GM21723 (cell line): ENCODE measurements at regions not wholly inside any gene's neighbourhood (a gene's known extent, or its start where the extent isn't known, plus 50 kb on each side); places are given as distances from the start of the nearest gene placed in this dataset.

Source experiments
- ATAC-seq: cut with Tn5 transposase; IDR thresholded peaks from one replicate; pipeline ENCODE4 v1.9.1; 2021; ENCODE audit warnings: mild to moderate bottlenecking, moderate library complexity; ENCODE audit not compliant: unreplicated experiment

DNA sequence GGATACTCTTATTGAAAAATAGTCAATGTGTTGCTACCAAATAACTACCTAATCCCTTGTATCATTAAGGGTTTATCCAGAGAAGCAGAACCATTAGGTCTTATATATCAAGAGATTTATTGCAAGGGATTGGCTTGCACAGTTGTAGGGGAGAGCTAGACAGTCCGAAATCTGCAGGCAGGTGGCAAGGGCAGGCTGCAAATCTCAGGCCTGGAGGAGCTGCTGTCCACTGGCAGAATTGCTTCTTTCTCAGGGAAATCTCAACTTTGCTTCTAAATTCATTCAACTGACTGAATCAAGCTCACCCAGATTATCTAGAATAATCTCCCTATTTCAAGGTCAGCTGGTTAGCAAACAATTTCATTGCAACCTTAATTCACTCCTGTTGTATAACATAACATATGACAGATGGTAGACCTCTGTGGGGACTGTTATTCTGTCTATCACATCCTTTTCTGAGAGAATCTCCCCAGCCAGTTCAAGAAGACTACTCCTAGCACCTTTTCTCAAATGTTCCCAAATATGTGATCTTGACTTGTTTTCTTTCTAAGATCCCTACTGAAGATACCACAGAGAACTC, 194.2 kb downstream of the NHLRC3 start:
- no peak for ATAC-seq

DNA sequence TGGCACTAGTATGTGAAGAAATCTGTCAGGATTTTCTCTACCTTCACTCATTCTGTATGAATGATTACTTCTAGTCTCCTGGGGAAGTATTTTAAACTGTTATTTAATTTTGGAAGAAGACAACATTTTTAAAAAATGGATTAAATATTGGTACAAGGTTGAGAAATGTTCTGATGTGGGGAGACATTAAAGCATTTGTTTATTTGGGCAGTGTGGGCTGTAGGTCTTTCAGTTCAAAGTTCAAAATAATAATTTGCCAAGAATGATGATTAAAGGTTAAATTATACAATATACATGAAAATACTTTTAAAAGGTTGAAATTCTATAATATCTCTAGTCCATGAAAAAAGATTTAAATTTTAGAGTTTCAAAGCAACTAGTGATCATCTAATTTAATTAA, 194.7 kb downstream of the NHLRC3 start:
- ATAC-seq: no peak

DNA sequence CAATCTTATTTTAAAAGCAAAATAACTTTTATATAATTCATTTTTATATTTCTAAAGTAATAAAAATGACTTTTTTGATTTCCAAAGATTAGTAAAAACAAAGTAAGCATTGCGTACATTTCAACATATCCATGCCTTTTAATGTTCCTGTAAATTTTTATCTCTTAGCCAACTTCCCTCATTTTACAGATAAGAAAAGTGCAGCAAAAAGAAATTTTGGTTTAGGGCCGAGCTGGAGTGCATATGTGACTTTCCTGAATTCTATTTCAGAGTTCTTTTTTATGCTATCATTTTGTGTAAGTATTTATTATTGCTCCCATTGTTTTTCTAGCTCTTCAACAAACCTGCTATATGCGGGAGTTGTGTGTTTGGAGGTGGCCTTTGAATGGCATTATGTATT, 195.3 kb downstream of the NHLRC3 start:
- ATAC-seq: no peak

GRCh38 chr13:39244561-39245230, 206.4 kb downstream of the NHLRC3 start:
- no peak for ATAC-seq

DNA sequence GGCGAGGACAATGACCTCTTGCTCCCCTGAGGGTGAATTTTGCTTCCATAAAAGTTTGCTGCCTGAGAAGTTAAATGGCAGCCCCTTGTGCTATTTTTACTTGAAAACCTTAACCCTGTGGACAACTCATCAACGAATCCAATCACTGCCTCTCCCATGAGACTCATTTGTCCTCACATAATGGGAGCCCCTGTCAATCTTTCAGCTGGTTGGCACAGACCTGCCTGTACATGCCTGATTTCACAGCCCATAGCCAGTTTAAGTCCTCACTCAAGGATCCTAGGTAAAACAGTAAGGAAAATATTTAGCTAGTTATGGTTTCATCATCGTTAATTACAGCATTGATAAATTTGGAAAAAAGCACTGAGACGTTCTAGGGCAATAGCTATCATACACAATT, 207.4 kb downstream of the NHLRC3 start:
- no peak for ATAC-seq

DNA sequence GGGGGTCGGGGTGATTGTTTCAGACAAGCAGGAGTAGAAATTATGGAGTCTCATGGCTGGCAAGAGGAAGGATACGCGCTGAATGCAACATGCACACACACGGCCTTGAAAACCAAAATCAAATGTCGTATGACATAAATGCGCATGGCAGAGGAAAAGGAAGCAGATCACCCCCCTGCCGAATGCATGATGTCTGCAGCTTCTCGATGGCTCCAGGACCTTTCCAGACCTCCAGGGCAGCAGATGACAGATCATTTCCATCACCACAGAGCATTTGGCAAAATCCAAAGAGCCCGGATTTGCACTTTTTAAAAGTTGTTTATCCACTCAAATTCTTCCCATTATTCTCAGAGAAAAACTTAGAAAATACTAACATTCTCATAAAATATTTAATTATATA, 211.7 kb downstream of the NHLRC3 start:
- ATAC-seq: no peak

DNA sequence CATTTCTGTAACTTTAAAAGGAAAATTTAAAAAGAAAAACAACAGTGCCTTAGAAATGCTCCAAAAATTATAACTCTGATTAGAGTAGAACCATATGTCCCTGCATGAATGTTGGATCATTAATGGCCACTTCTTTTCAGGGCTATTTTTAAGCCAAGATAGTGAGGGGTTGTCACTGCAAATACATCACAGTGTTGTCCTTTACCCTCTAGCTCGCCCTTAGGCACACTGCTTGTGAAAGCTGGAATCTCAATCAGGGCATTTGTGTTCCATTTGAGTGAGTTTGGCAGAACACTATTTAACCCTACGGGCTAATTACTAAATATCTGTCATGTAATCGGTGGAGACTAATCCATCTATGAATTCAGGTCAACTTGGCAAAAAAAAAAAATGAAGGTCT, 212.2 kb downstream of the NHLRC3 start:
- ATAC-seq: no peak

DNA sequence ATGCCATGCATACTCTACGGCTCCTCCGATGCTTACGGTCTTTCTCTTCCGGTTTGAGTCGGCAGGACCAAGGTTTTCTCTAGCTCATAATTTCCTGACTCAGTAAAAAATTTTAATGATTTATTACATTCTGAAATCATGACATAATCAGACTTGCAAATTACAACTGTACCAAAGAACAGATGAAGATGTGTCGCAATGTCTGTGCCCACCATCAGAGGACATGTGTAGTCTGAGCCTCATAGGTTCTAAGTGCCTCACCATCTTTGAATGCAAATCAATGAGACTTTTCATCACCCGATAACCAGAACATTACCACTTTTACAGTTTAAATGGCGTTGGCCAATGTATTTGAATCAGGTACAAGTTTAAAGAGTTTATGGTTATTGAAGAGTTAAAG, 213.1 kb downstream of the NHLRC3 start:
- ATAC-seq: no peak

- no peak for ATAC-seq
These were observed 215.5 kb downstream of the NHLRC3 start for GRCh38 chr13:39253774-39254173.

DNA sequence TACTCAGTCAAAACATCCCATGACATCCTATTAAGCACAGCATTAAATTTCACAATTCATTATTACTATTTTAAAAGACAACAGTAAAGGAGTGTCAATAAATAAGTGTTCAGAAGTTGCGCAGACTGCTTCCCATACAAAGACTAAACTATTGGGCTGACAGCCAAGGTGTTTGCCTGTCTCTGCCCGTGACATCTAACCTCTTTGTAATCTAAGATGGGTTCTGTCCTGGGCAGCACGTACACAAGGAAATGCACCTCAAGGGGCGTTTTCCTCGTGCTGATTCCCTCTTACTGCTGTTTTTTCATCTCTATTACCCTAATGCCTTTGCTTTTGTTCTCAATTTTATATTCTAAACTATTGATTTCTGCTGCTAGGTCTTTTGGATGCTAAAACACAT, 216.3 kb downstream of the NHLRC3 start:
- ATAC-seq: no peak

DNA sequence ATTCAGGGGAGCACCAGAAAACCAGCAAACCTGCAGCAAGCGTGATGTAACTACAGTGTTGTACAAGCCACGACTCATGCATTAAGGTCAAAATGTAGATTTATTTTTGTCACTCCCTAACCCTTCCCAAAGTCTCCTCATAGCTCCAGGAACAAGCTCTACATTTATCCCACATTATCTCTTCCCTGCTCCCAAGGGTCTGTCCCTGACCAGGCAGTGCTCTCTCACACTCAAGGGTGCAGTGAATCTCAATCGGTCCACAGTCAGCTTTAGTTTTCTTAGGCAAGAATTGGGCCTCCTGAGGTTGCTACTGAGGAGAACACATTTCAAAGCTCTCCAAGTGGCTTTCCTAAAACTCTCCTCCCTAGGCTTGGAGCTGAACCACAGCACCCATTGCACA, 219.4 kb downstream of the NHLRC3 start:
- no peak for ATAC-seq

DNA sequence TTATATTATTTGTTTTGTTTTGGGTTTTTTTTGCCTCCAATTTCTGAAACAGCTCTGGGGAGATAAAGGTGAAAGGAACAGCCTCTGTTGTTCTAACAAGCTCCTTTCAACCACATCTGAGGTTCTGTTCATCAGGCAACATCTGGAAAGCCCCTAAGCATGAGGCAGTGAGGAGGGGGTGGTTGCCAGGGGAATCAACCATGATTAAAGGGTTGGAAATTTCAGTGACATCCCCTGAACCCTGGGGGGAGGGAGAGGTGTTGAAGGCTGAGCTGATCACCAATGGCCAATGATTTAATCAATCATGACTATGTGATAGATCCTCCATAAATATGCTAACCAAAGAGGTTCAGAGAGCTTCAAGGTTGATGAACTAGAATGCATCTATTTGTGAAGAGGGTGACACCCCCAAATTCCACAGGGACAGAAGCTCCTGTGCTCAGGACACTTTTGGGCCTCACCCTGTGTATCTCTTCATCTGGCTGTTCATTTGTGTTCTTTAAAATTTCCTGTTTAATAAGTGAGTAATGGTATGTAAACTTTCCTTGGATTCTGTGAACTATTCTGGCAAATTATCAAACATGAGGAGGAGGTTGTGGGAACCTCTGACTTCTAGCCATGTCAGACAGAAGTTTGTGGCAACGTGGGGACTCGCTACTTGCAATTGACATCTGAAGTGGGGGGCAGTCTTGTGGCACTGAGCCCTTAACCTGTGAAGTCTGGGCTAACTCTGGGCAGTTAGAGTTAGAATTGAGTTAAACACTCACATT, 221.3 kb downstream of the NHLRC3 start:
- no peak for ATAC-seq

DNA sequence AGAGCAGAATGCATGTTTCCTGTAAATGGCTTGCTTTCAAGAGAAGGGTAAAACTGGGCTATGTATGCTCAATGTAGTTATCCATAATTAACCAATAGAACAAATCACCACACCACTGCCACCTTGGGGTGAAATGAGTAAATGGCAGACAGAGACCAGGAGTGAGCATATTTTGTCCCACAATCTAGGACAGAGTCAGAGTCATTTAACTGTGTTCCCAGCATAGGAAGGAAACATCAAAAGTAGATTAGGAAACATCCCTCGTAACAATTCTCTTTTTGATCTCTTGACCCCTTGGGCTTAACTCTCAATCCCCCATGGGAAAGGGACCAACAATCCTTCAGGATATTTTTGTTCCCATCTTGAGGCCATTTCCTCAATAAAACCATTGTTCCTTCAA, 224.8 kb downstream of the NHLRC3 start:
- peak; percentile 88 for ATAC-seq

DNA sequence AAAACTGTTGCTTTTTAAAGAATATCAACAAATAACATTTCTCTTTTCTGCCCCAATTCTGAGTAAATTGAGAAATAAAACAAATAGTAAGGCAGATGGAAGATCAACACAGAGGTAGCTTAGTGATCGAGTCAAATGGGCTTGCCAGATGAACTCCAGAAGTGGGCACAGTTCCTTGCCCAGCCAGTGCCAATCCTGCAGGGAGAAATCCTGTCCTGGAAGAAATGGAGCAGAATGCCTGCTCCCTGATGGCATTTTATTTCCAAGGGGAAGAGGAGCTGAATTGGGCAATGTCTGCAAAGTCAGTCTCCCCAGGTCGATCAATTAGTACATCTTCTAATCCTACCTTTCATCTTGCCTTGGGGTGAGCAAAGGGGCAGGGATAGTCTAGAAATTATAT, 225.3 kb downstream of the NHLRC3 start:
- ATAC-seq: no peak

DNA sequence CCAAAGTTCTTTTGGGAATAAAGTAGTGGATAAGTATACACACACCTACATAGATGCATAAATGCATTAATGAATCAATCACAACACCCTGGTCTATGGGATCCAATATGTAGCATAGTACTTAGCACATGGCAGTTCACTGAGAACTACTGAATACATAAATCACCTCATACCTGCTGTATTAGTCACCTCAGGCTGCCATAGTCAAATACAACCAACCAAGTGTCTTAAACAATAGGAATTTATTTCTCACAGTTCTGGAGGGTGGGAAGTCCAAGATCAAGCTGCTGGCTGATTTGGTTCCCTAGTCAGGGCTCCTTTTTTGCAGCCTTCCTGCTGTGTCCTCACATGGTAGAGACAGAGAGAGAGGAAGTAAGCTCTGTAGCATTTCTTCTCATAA, 228.2 kb downstream of the NHLRC3 start:
- ATAC-seq: no peak

DNA sequence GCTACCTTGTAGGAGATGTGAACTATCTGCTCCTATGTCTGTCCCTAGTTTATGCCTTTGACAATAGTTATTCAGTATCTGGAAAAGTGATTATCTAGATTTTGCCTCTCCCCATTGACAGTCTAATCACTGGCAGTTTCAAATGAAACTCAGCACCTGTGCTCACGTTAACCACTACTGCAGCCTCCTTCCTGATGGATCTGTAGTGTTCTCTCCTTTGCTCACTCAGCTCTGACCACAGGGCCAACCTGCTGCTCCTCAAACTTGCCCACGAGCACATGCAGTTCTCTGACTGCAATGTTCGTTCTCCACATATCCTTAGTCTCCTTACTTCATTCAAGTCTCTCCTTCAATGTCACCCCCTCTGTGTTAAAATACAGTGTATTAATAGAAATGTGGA, 230.1 kb downstream of the NHLRC3 start:
- ATAC-seq: no peak

- no peak for ATAC-seq
These were observed 230.7 kb downstream of the NHLRC3 start for GRCh38 chr13:39269004-39269403.

DNA sequence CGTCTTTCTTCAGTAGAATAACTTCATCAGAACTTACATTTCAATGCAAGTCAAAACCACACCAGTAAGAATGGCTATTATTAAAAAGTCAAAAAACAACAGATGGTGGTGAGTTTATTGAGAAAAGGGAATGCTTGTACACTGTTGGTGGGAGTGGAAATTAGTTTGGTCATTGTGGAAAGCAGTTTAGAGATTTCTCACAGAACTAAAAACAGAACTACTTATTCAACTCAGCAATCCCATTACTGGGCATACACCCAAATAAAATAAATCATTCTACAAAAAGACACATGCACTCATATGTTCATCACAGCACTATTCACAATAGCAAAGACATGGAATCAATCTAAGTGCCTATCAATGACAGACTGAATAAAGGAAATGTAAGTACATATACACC, 231.2 kb downstream of the NHLRC3 start:
- no peak for ATAC-seq

- ATAC-seq: no peak
These were observed 234.7 kb downstream of the NHLRC3 start for GRCh38 chr13:39272994-39273393.

GRCh38 chr13:39273953-39274738, 235.9 kb downstream of the NHLRC3 start:
- no peak for ATAC-seq

- ATAC-seq: no peak
These were observed 236.6 kb downstream of the NHLRC3 start for GRCh38 chr13:39274739-39275325.
